AG08395 (cell line): ENCODE measurements at regions not wholly inside any gene's neighbourhood (a gene's known extent, or its start where the extent isn't known, plus 50 kb on each side); places are given as distances from the start of the nearest gene placed in this dataset.
"Not testable (repeated sequence)": the region's sequence is repeated elsewhere in the genome, so short reads cannot be mapped to it uniquely, and the experiment has no call there.

Experiments used
- DNase-seq: peaks from one replicate; pipeline ENCODE4 v3.0.0; 2012; ENCODE audit warnings: mixed read lengths, low spot score

GRCh38 chr4:169342906-169343564, 72.3 kb upstream of the SH3RF1 start:
- peak; percentile 42 for DNase-seq

- no peak for DNase-seq
Observed at GRCh38 chr4:169342159-169342860, 71.6 kb upstream of the SH3RF1 start.

GRCh38 chr4:169341490-169341889, 70.7 kb upstream of the SH3RF1 start:
- no peak for DNase-seq

GRCh38 chr4:169340834-169341233, 70.1 kb upstream of the SH3RF1 start:
- DNase-seq: no peak

- peak; percentile 62 for DNase-seq
Observed at GRCh38 chr4:169338241-169338640, 67.5 kb upstream of the SH3RF1 start.

- DNase-seq: peak; percentile 88
Observed at GRCh38 chr4:169337510-169337909, 66.8 kb upstream of the SH3RF1 start.

GRCh38 chr4:169335331-169335730, 64.6 kb upstream of the SH3RF1 start:
- DNase-seq: no peak

- DNase-seq: no peak
Observed at GRCh38 chr4:169334335-169334734, 63.6 kb upstream of the SH3RF1 start.

- DNase-seq: no peak
Observed at GRCh38 chr4:169333265-169333664, 62.5 kb upstream of the SH3RF1 start.

- no peak for DNase-seq
Observed at GRCh38 chr4:169332583-169332982, 61.8 kb upstream of the SH3RF1 start.

GRCh38 chr4:169330811-169331210, 60.1 kb upstream of the SH3RF1 start:
- DNase-seq: no peak

GRCh38 chr4:169330095-169330494, 59.3 kb upstream of the SH3RF1 start:
- DNase-seq: no peak

GRCh38 chr4:169327951-169328350, 57.2 kb upstream of the SH3RF1 start:
- no peak for DNase-seq

GRCh38 chr4:169323925-169324324, 53.2 kb upstream of the SH3RF1 start:
- not testable (repeated sequence) for DNase-seq

GRCh38 chr4:169322833-169323232, 52.1 kb upstream of the SH3RF1 start:
- DNase-seq: not testable (repeated sequence)
